Astrocyte of the hippocampus (primary cell): ENCODE measurements at regions not wholly inside any gene's neighbourhood (a gene's known extent, or its start where the extent isn't known, plus 50 kb on each side); places are given as distances from the start of the nearest gene placed in this dataset.

Experiments used
- DNase-seq: peaks from one replicate; pipeline ENCODE4 v3.0.0; 2011; ENCODE audit warnings: low read depth, low spot score

GRCh38 chr7:136179154-136179553 is 202.0 kb upstream of the MTPN start:
- no peak for DNase-seq

- no peak for DNase-seq
Observed at GRCh38 chr7:136174477-136175125, 197.4 kb upstream of the MTPN start.

GRCh38 chr7:136173874-136174273 is 196.7 kb upstream of the MTPN start:
- no peak for DNase-seq

GRCh38 chr7:136171233-136171632 is 194.1 kb upstream of the MTPN start:
- DNase-seq = no peak

- DNase-seq = no peak
Observed at GRCh38 chr7:136168821-136169220, 191.7 kb upstream of the MTPN start.

- DNase-seq = no peak
Observed at GRCh38 chr7:136167991-136168390, 190.8 kb upstream of the MTPN start.

- no peak for DNase-seq
Observed at GRCh38 chr7:136166521-136166920, 189.4 kb upstream of the MTPN start.

GRCh38 chr7:136163340-136163801 is 186.2 kb upstream of the MTPN start:
- no peak for DNase-seq

GRCh38 chr7:136150311-136150710 is 173.2 kb upstream of the MTPN start:
- DNase-seq = no peak

GRCh38 chr7:136148920-136149319 is 171.8 kb upstream of the MTPN start:
- DNase-seq = no peak

GRCh38 chr7:136146925-136147324 is 169.8 kb upstream of the MTPN start:
- no peak for DNase-seq

GRCh38 chr7:136144182-136144581 is 167.0 kb upstream of the MTPN start:
- DNase-seq = no peak

- no peak for DNase-seq
Observed at GRCh38 chr7:136143271-136143670, 166.1 kb upstream of the MTPN start.

GRCh38 chr7:136142583-136142982 is 165.4 kb upstream of the MTPN start:
- no peak for DNase-seq

GRCh38 chr7:136140469-136140868 is 163.3 kb upstream of the MTPN start:
- no peak for DNase-seq

GRCh38 chr7:136139417-136139816 is 162.3 kb upstream of the MTPN start:
- DNase-seq = no peak

- no peak for DNase-seq
Observed at GRCh38 chr7:136138991-136139390, 161.8 kb upstream of the MTPN start.

GRCh38 chr7:136136906-136137454 is 159.8 kb upstream of the MTPN start:
- no peak for DNase-seq

- DNase-seq = no peak
Observed at GRCh38 chr7:136134503-136134902, 157.3 kb upstream of the MTPN start.

GRCh38 chr7:136133551-136133950 is 156.4 kb upstream of the MTPN start:
- DNase-seq = no peak

GRCh38 chr7:136131304-136131630 is 154.1 kb upstream of the MTPN start:
- DNase-seq = no peak

GRCh38 chr7:136130511-136131303 is 153.5 kb upstream of the MTPN start:
- no peak for DNase-seq

GRCh38 chr7:136128050-136128449 is 150.9 kb upstream of the MTPN start:
- DNase-seq = no peak
